ENCODE measurements at regions not wholly inside any gene's neighbourhood (a gene's known extent, or its start where the extent isn't known, plus 50 kb on each side); places are given as distances from the start of the nearest gene placed in this dataset.

GRCh38 chr1:113243529-113243928, 146.8 kb upstream of the MAGI3 start:
- WGBS = 80% methylated on average over 2 of the region's 2 CpGs
- no peaks in the 10 kb centered on the region for H3K27me3 ChIP-seq (ENCODE audit: control insufficient read depth in 4 of 4, insufficient read depth in 4 of 4, low read length in 3 of 4)
- H3K27ac ChIP-seq (ENCODE audit: low read depth in 1 of 2, low read length in 2 of 2) = no peak overlapping the region
- H3K4me1 ChIP-seq (ENCODE audit: control insufficient read depth in 4 of 4, insufficient read depth in 4 of 4, low read length in 3 of 4) = no peaks in the 10 kb centered on the region
- H3K36me3 ChIP-seq (ENCODE audit: control insufficient read depth in 4 of 4, insufficient read depth in 3 of 4, low read depth in 1 of 4, low read length in 3 of 4) = no peaks in the 10 kb centered on the region
- no peak for TF ChIP-seq EGR1 (IDR thresholded peaks at IDR 0.05; ENCODE audit: low read depth in 2 of 2)
- no peak for TF ChIP-seq REST (IDR thresholded peaks at IDR 0.05)
- TF ChIP-seq SP1 (IDR thresholded peaks at IDR 0.05) = no peak
- TF ChIP-seq RXRA (IDR thresholded peaks at IDR 0.05) = no peak
- TF ChIP-seq NR2F2 (IDR thresholded peaks at IDR 0.05) = no peak
- no peak for TF ChIP-seq YY1 (IDR thresholded peaks at IDR 0.05)
- TF ChIP-seq HNF4A (conservative IDR thresholded peaks at IDR 0.05) = no peak
- no peak for TF ChIP-seq ATF3 (IDR thresholded peaks at IDR 0.05)
- H3K9ac ChIP-seq (ENCODE audit: low read depth in 1 of 2, low read length in 2 of 2) = no peak overlapping the region
- no peak overlapping the region for H3K4me3 ChIP-seq (ENCODE audit: low read depth in 1 of 3, low read length in 3 of 3)
- H3K9me3 ChIP-seq (ENCODE audit: control insufficient read depth in 4 of 4, low read length in 3 of 4) = no peaks in the 10 kb centered on the region
- no peak for DNase-seq (ENCODE audit: low spot score)

- H3K9me3 ChIP-seq (ENCODE audit: control insufficient read depth in 4 of 4, low read length in 3 of 4) = no peaks in the 10 kb centered on the region
- H3K36me3 ChIP-seq (ENCODE audit: control insufficient read depth in 4 of 4, insufficient read depth in 3 of 4, low read depth in 1 of 4, low read length in 3 of 4) = no peaks in the 10 kb centered on the region
- H3K27ac ChIP-seq (ENCODE audit: low read depth in 1 of 2, low read length in 2 of 2) = no peak overlapping the region
- H3K9ac ChIP-seq (ENCODE audit: low read depth in 1 of 2, low read length in 2 of 2) = no peak overlapping the region
- H3K27me3 ChIP-seq (ENCODE audit: control insufficient read depth in 4 of 4, insufficient read depth in 4 of 4, low read length in 3 of 4) = no peaks in the 10 kb centered on the region
- no peak overlapping the region for H3K4me3 ChIP-seq (ENCODE audit: low read depth in 1 of 3, low read length in 3 of 3)
- WGBS = 75% methylated on average over 4 of the region's 4 CpGs
- TF ChIP-seq YY1 (IDR thresholded peaks at IDR 0.05) (no peak), CTCF (IDR thresholded peaks at IDR 0.05; ENCODE audit: low read depth, low read length, missing input control) (no peak), ATF3 (IDR thresholded peaks at IDR 0.05) (no peak), GABPA (IDR thresholded peaks at IDR 0.05 in 1 of 2, conservative IDR thresholded peaks at IDR 0.05 in 1 of 2) (no peak), MAX (IDR thresholded peaks at IDR 0.05) (no peak), EGR1 (IDR thresholded peaks at IDR 0.05; ENCODE audit: low read depth in 2 of 2) (no peak), TAF1 (conservative IDR thresholded peaks at IDR 0.05) (no peak), ZBTB33 (IDR thresholded peaks at IDR 0.05) (no peak), SP1 (IDR thresholded peaks at IDR 0.05) (no peak), HNF4G (IDR thresholded peaks at IDR 0.05) (no peak), NR2F2 (IDR thresholded peaks at IDR 0.05) (no peak), FOXA1 (IDR thresholded peaks at IDR 0.05) (no peak), HNF4A (conservative IDR thresholded peaks at IDR 0.05) (no peak)
- no peaks in the 10 kb centered on the region for H3K4me1 ChIP-seq (ENCODE audit: control insufficient read depth in 4 of 4, insufficient read depth in 4 of 4, low read length in 3 of 4)
- no peak for DNase-seq (ENCODE audit: low spot score)
These were observed 146.0 kb upstream of the MAGI3 start for GRCh38 chr1:113244112-113244820.
